ENCODE measurements at regions not wholly inside any gene's neighbourhood (a gene's known extent, or its start where the extent isn't known, plus 50 kb on each side); places are given as distances from the start of the nearest gene placed in this dataset.

GRCh38 chr1:182185136-182185535 lies 123.6 kb upstream of the ZNF648 start:
- TF ChIP-seq POLR2AphosphoS5 (IDR thresholded peaks at IDR 0.05; ENCODE audit: low read depth) = no peak
- no peak for TF ChIP-seq SPI1 (IDR thresholded peaks at IDR 0.05; ENCODE audit: borderline replicate concordance, low read depth)
